ENCODE measurements at regions not wholly inside any gene's neighbourhood (a gene's known extent, or its start where the extent isn't known, plus 50 kb on each side); places are given as distances from the start of the nearest gene placed in this dataset.

DNA sequence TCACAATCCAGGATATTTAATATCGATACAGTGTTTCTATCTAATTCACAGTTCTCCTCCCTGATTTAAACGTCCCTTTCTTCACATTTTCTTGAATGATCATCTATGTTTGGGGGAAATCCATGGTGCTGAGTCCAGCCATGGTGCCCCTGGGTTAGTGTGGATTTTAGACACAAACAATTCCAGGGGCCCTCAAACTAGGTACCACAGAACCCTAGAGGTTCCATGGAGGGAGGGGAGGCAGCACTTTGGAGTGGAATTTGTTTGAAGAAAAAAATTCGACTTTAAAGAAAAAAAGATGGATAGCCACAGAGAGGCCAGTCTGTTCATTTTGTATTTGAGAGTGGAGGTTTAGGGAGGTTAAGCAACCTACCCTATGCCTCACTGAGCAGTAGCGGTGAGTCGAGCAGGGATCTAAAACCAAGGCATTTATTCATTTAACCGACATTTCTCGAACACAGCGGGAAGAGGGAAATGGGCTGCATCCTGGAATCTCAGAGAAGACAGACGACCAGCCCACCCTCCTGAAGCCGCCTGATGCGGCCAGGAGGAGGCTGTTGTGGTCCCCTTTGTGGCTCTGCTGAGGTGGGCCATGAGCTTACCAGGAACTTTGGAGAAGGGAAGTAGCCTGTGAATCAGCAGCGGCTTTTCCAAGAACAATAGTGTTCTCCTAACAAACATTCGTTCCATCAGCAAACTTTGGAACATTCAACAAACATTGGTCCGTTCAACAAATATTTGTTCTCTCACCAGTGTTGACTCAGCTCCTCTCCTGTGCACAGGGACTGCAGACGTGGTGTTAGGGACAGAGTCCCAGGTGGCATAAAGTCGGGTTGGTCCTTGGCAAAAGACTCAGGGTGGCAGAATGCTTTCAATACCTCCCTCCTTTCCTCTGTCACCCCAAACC lies 103.5 kb upstream of the ZBTB40 start:
- Histone ChIP-seq H3K4me1 (ENCODE audit: insufficient read depth, low read length) (peaks cover 34% of the 10 kb centered on the region), H3K36me3 (replicated peaks in 1 of 2; ENCODE audit: control insufficient read depth in 1 of 2, insufficient read depth in 2 of 2, low read length in 2 of 2) (no peaks in the 10 kb centered on the region), H3K9me3 (ENCODE audit: low read length) (no peaks in the 10 kb centered on the region), H3K79me2 (ENCODE audit: insufficient read depth, low read length) (no peaks in the 10 kb centered on the region), H4K20me1 (ENCODE audit: insufficient read depth, low read length) (peaks cover 8% of the 10 kb centered on the region; the same call in 1 of the 2 replicates), H3K4me3 (replicated peaks in 1 of 3; ENCODE audit: insufficient read depth in 1 of 3, low read depth in 2 of 3, low read length in 3 of 3) (peak overlapping the region in 1 of 3 experiments; percentile 37; a peak in 1 of 6 replicates), H3K27me3 (ENCODE audit: control insufficient read depth in 1 of 2, insufficient read depth in 2 of 2, low read length in 2 of 2) (peaks cover 12 to 71% of the 10 kb centered on the region in 2 experiments), H3K27ac (ENCODE audit: extremely low read length, insufficient read depth, low read length) (no peak overlapping the region), H2AFZ (ENCODE audit: low read length) (no peak overlapping the region), H3K9ac (ENCODE audit: insufficient read depth, low read depth, low read length) (no peak overlapping the region), H3K4me2 (ENCODE audit: low read depth, low read length) (peak overlapping the region; percentile 58)
- peak; percentile 97 for ATAC-seq
- intact Hi-C loops (cut with micrococcal nuclease; ENCODE audit: unreplicated experiment) = loop anchor here (1.0 kb wide), 1 partner anchor 66 kb away; no protein-coding TSS in a partner anchor
- CTCF ChIA-PET (ENCODE audit: low intra/inter-chr PET ratio, low total read pairs) = no interaction called here
- peak; percentile 91 for DNase-seq (ENCODE audit: low spot score)
- FAIRE-seq = peak; percentile 95
- BruUV-seq (replicated peaks) = no TSS peak
- WGBS (ENCODE audit: low lambda C conversion rate) = 3% methylated on average over 13 of the region's 16 CpGs
- in situ Hi-C loops (cut with HindIII; ENCODE audit: extremely low pct_ligation_motif_present, low pct_unique_long_range_greater_than_20kb) = no loop called here
- POLR2A ChIA-PET = no interaction called here
- no peak for TF ChIP-seq ZNF124 (CRISPR knock-in tag; IDR thresholded peaks at IDR 0.05)
- peak; percentile 90 for TF ChIP-seq HNRNPL (IDR thresholded peaks at IDR 0.05; ENCODE audit: low read depth, low read length)
- TF ChIP-seq ZNF503 (CRISPR knock-in tag; IDR thresholded peaks at IDR 0.05) = peak; percentile 98
- TF ChIP-seq ZNF749 (CRISPR knock-in tag; IDR thresholded peaks at IDR 0.05; ENCODE audit: borderline replicate concordance) = peak; percentile 50; the same call in 1 of the 2 replicates
- peak; percentile 77; the same call in 1 of the 2 replicates for TF ChIP-seq CREM (IDR thresholded peaks at IDR 0.05)
- no peak for TF ChIP-seq CREM (CRISPR knock-in tag; IDR thresholded peaks at IDR 0.05)
- no peak for TF ChIP-seq FLYWCH1 (CRISPR knock-in tag; IDR thresholded peaks at IDR 0.05)
- no peak for TF ChIP-seq ZNF562 (CRISPR knock-in tag; IDR thresholded peaks at IDR 0.05; ENCODE audit: borderline replicate concordance)
- TF ChIP-seq PAWR (CRISPR knock-in tag; IDR thresholded peaks at IDR 0.05; ENCODE audit: borderline replicate concordance) = no peak
- TF ChIP-seq SRSF4 (IDR thresholded peaks at IDR 0.05; ENCODE audit: low read depth, low read length, poor library complexity, severe bottlenecking) = no peak
- TF ChIP-seq BHLHE40 (IDR thresholded peaks at IDR 0.05; ENCODE audit: low read length) = peak; percentile 75
- TF ChIP-seq SALL2 (CRISPR knock-in tag; IDR thresholded peaks at IDR 0.05) = peak; percentile 61; the same call in 1 of the 2 replicates
- TF ChIP-seq GABPB1 (CRISPR knock-in tag; IDR thresholded peaks at IDR 0.05) = 0 out of 2 replicates have a peak, but pooled peaks have one; percentile 18
- TF ChIP-seq CCAR2 (optimal IDR thresholded peaks at IDR 0.05; ENCODE audit: low read depth, low read length) = no peak
- TF ChIP-seq HHEX (CRISPR knock-in tag; IDR thresholded peaks at IDR 0.05) = peak; percentile 99
- peak; percentile 96 for TF ChIP-seq ZBTB43 (CRISPR knock-in tag; conservative IDR thresholded peaks at IDR 0.05)
- peak; percentile 39; the same call in 1 of the 2 replicates for TF ChIP-seq MEIS2 (CRISPR knock-in tag; IDR thresholded peaks at IDR 0.05)
- peak; percentile 82 for TF ChIP-seq SAP130 (CRISPR knock-in tag; IDR thresholded peaks at IDR 0.05; ENCODE audit: low read depth)
- TF ChIP-seq MBD4 (IDR thresholded peaks at IDR 0.05; ENCODE audit: borderline replicate concordance, low read length) = peak; percentile 78; the same call in 1 of the 2 replicates
- TF ChIP-seq ZNF619 (CRISPR knock-in tag; IDR thresholded peaks at IDR 0.05) = no peak
- TF ChIP-seq GATA4 (IDR thresholded peaks at IDR 0.05; ENCODE audit: borderline replicate concordance, low read depth) = peak; percentile 45; the same call in 1 of the 2 replicates
- peak; percentile 24 for TF ChIP-seq ASH2L (IDR thresholded peaks at IDR 0.05; ENCODE audit: insufficient read length, low read depth, low read length)
- no peak for TF ChIP-seq TP53 (CRISPR knock-in tag; conservative IDR thresholded peaks at IDR 0.05)

All from HepG2 (cell line).